ENCODE measurements at regions not wholly inside any gene's neighbourhood (a gene's known extent, or its start where the extent isn't known, plus 50 kb on each side); places are given as distances from the start of the nearest gene placed in this dataset.

GRCh38 chr15:47568030-47568429 is 149.3 kb upstream of the SEMA6D start:
- DNase-seq (ENCODE audit: low read depth) = no peak

- DNase-seq (ENCODE audit: low read depth) = no peak
Observed at GRCh38 chr15:47570044-47570443, 147.3 kb upstream of the SEMA6D start.

- no peak for DNase-seq (ENCODE audit: low read depth)
Observed at GRCh38 chr15:47570451-47570850, 146.9 kb upstream of the SEMA6D start.

- no peak for DNase-seq (ENCODE audit: low read depth)
Observed at GRCh38 chr15:47570881-47571640, 146.2 kb upstream of the SEMA6D start.

- no peak for DNase-seq (ENCODE audit: low read depth)
Observed at GRCh38 chr15:47573673-47574072, 143.6 kb upstream of the SEMA6D start.

GRCh38 chr15:47577000-47577399 is 140.3 kb upstream of the SEMA6D start:
- no peak for DNase-seq (ENCODE audit: low read depth)

- DNase-seq (ENCODE audit: low read depth) = no peak
Observed at GRCh38 chr15:47577461-47577860, 139.8 kb upstream of the SEMA6D start.

GRCh38 chr15:47582233-47582632 is 135.1 kb upstream of the SEMA6D start:
- DNase-seq (ENCODE audit: low read depth) = no peak

- no peak for DNase-seq (ENCODE audit: low read depth)
Observed at GRCh38 chr15:47584316-47584715, 133.0 kb upstream of the SEMA6D start.

GRCh38 chr15:47586653-47587224 is 130.6 kb upstream of the SEMA6D start:
- DNase-seq (ENCODE audit: low read depth) = no peak

GRCh38 chr15:47587940-47588802 is 129.1 kb upstream of the SEMA6D start:
- no peak for DNase-seq (ENCODE audit: low read depth)

- DNase-seq (ENCODE audit: low read depth) = no peak
Observed at GRCh38 chr15:47588958-47589357, 128.3 kb upstream of the SEMA6D start.

GRCh38 chr15:47598996-47599395 is 118.3 kb upstream of the SEMA6D start:
- no peak for DNase-seq (ENCODE audit: low read depth)

- DNase-seq (ENCODE audit: low read depth) = no peak
Observed at GRCh38 chr15:47599806-47600205, 117.5 kb upstream of the SEMA6D start.

GRCh38 chr15:47602121-47602520 is 115.2 kb upstream of the SEMA6D start:
- DNase-seq (ENCODE audit: low read depth) = no peak

- DNase-seq (ENCODE audit: low read depth) = no peak
Observed at GRCh38 chr15:47603026-47603425, 114.3 kb upstream of the SEMA6D start.

- no peak for DNase-seq (ENCODE audit: low read depth)
Observed at GRCh38 chr15:47607695-47608094, 109.6 kb upstream of the SEMA6D start.

GRCh38 chr15:47609693-47610092 is 107.6 kb upstream of the SEMA6D start:
- no peak for DNase-seq (ENCODE audit: low read depth)

GRCh38 chr15:47610736-47611135 is 106.6 kb upstream of the SEMA6D start:
- no peak for DNase-seq (ENCODE audit: low read depth)

- no peak for DNase-seq (ENCODE audit: low read depth)
Observed at GRCh38 chr15:47614360-47615011, 102.8 kb upstream of the SEMA6D start.

GRCh38 chr15:47616876-47617275 is 100.4 kb upstream of the SEMA6D start:
- no peak for DNase-seq (ENCODE audit: low read depth)

GRCh38 chr15:47618241-47618640 is 99.1 kb upstream of the SEMA6D start:
- no peak for DNase-seq (ENCODE audit: low read depth)

Measured in activated T-helper 9 cell treated with anti-CD3 and anti-CD28 coated beads, Interleukin-2, amount 50 U/mL, for 16 hours (primary cell).